ENCODE measurements at regions not wholly inside any gene's neighbourhood (a gene's known extent, or its start where the extent isn't known, plus 50 kb on each side); places are given as distances from the start of the nearest gene placed in this dataset.

DNA sequence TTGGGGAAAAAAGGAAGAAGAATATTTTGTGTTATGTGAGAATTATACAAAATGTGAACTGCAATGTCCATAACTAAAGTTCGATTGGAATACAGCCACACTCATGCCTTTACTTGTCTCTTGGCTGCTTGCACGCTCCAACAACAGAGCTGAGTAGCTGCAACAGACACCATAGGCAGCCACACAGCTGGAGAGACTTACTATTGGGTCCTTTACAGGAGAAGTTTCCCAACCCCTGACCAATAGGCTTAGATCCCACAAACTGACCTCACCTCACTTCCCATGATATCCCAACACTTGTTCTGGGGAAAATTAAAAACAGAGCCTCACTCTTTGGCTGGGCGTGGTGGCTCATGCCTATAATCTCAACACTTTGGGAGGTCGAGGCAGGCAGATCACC, 213.8 kb downstream of the SH3BP4 start (continued):
- TF ChIP-seq, protein P1, sequence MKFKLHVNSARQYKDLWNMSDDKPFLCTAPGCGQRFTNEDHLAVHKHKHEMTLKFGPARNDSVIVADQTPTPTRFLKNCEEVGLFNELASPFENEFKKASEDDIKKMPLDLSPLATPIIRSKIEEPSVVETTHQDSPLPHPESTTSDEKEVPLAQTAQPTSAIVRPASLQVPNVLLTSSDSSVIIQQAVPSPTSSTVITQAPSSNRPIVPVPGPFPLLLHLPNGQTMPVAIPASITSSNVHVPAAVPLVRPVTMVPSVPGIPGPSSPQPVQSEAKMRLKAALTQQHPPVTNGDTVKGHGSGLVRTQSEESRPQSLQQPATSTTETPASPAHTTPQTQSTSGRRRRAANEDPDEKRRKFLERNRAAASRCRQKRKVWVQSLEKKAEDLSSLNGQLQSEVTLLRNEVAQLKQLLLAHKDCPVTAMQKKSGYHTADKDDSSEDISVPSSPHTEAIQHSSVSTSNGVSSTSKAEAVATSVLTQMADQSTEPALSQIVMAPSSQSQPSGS (IDR thresholded peaks at IDR 0.05; ENCODE audit: low read length): no peak
- TF ChIP-seq, protein P2, sequence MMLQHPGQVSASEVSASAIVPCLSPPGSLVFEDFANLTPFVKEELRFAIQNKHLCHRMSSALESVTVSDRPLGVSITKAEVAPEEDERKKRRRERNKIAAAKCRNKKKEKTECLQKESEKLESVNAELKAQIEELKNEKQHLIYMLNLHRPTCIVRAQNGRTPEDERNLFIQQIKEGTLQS (IDR thresholded peaks at IDR 0.05; ENCODE audit: insufficient read depth, low read depth, low read length): no peak
- TF ChIP-seq, protein P3, sequence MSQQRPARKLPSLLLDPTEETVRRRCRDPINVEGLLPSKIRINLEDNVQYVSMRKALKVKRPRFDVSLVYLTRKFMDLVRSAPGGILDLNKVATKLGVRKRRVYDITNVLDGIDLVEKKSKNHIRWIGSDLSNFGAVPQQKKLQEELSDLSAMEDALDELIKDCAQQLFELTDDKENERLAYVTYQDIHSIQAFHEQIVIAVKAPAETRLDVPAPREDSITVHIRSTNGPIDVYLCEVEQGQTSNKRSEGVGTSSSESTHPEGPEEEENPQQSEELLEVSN (IDR thresholded peaks at IDR 0.05): no peak
- TF ChIP-seq KDM1A (IDR thresholded peaks at IDR 0.05; ENCODE audit: borderline replicate concordance, low read length) (no peak), BCL11A (IDR thresholded peaks at IDR 0.05; ENCODE audit: low read depth in 2 of 2, low read length in 2 of 2) (no peak)
